NCI-H524 treated with DMSO at 0.1 percent for 48 hours (cell line): ENCODE measurements at regions not wholly inside any gene's neighbourhood (a gene's known extent, or its start where the extent isn't known, plus 50 kb on each side); places are given as distances from the start of the nearest gene placed in this dataset.

ENCODE experiments used
- DNase-seq: peaks from one replicate; lab custom pipeline; 2025; lab: John Stamatoyannopoulos, UW

GRCh38 chr15:37581866-37582532 is 352.4 kb upstream of the TMCO5A start:
- no peak for DNase-seq

GRCh38 chr15:37582852-37583251 is 351.6 kb upstream of the TMCO5A start:
- DNase-seq: no peak

- no peak for DNase-seq
Observed at GRCh38 chr15:37586011-37586583, 348.3 kb upstream of the TMCO5A start.

GRCh38 chr15:37586976-37587375 is 347.5 kb upstream of the TMCO5A start:
- DNase-seq: no peak

GRCh38 chr15:37594417-37594816 is 340.0 kb upstream of the TMCO5A start:
- no peak for DNase-seq

- no peak for DNase-seq
Observed at GRCh38 chr15:37595426-37595970, 338.9 kb upstream of the TMCO5A start.

- DNase-seq: no peak
Observed at GRCh38 chr15:37599156-37599555, 335.3 kb upstream of the TMCO5A start.

- no peak for DNase-seq
Observed at GRCh38 chr15:37616215-37616614, 318.2 kb upstream of the TMCO5A start.

GRCh38 chr15:37618353-37618752 is 316.1 kb upstream of the TMCO5A start:
- no peak for DNase-seq

- no peak for DNase-seq
Observed at GRCh38 chr15:37619358-37620042, 314.9 kb upstream of the TMCO5A start.

- DNase-seq: no peak
Observed at GRCh38 chr15:37625576-37625975, 308.9 kb upstream of the TMCO5A start.

- DNase-seq: no peak
Observed at GRCh38 chr15:37628507-37628906, 305.9 kb upstream of the TMCO5A start.

- no peak for DNase-seq
Observed at GRCh38 chr15:37636736-37637135, 297.7 kb upstream of the TMCO5A start.

- DNase-seq: no peak
Observed at GRCh38 chr15:37638116-37638515, 296.3 kb upstream of the TMCO5A start.

GRCh38 chr15:37638691-37639090 is 295.7 kb upstream of the TMCO5A start:
- DNase-seq: no peak

GRCh38 chr15:37652646-37653417 is 281.6 kb upstream of the TMCO5A start:
- DNase-seq: no peak

GRCh38 chr15:37678124-37678523 is 256.3 kb upstream of the TMCO5A start:
- DNase-seq: no peak

GRCh38 chr15:37679627-37680026 is 254.8 kb upstream of the TMCO5A start:
- DNase-seq: no peak

- no peak for DNase-seq
Observed at GRCh38 chr15:37682304-37682703, 252.1 kb upstream of the TMCO5A start.

- no peak for DNase-seq
Observed at GRCh38 chr15:37691911-37692310, 242.5 kb upstream of the TMCO5A start.

- no peak for DNase-seq
Observed at GRCh38 chr15:37693926-37694325, 240.5 kb upstream of the TMCO5A start.

GRCh38 chr15:37695719-37696118 is 238.7 kb upstream of the TMCO5A start:
- no peak for DNase-seq
